ENCODE measurements at regions not wholly inside any gene's neighbourhood (a gene's known extent, or its start where the extent isn't known, plus 50 kb on each side); places are given as distances from the start of the nearest gene placed in this dataset.

DNA sequence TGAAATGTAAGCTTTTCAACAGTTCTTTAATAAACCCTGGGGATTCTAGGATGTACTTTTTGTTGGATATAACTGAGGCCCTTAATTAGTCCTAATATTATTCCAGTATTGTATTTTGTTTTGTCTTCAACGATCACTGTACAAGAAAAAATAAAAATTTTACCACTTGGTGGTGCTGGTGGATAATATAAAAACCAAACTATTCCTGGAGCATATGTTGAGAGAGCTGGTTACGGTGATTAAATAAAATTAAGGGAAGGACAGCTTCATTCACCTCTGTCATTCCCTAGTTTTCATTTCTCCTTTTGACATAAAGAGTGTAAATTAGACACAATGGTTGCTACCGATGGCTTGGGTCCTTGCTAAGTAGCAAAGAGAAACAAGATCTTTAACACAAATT, 598.6 kb upstream of the PCDH20 start:
- no peak for DNase-seq (ENCODE audit: low spot score)

GRCh38 chr13:62003452-62003851, 587.8 kb upstream of the PCDH20 start:
- DNase-seq (ENCODE audit: low spot score) = no peak

- DNase-seq (ENCODE audit: low spot score) = no peak
Measured at GRCh38 chr13:61994174-61994573, 578.5 kb upstream of the PCDH20 start.

GRCh38 chr13:61989978-61990377, 574.3 kb upstream of the PCDH20 start:
- DNase-seq (ENCODE audit: low spot score) = no peak

DNA sequence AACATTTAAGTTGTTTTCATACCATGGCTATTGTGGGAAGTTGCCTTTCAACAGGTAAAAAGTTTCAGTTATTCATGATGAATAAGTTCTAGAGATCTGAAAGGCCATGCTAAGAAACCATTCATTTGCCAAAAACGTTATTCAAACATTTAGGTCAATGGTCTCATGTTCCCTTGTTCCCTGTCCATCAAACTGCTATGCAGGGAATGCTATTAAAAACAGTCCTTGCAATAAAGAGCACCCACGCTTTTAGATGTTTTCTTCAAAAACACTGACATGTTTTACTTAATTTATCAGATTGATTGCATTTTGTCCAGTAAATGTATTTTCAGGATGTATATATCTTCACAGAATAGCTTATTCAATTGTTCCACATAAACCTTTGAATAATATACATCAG, 573.2 kb upstream of the PCDH20 start:
- no peak for DNase-seq (ENCODE audit: low spot score)

GRCh38 chr13:61975001-61975400, 559.4 kb upstream of the PCDH20 start:
- DNase-seq (ENCODE audit: low spot score) = no peak

DNA sequence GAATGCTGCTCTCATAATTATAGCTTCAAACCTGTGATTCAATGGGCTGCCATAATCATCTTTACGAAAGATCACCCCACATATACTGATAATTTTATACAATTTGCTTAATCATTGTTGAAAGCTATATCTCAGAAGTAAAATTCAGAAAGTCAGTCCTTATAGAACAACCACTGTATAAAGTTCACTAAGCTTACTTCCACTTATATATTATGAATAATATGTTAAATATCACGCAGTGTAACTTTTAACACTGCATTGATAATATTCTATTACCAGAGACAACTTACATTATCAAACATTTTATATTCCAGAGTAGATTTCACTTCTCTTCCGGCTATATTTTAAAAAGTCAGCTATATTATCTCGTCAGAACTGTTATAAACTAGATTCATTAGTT, 550.1 kb upstream of the PCDH20 start:
- DNase-seq (ENCODE audit: low spot score) = no peak

DNA sequence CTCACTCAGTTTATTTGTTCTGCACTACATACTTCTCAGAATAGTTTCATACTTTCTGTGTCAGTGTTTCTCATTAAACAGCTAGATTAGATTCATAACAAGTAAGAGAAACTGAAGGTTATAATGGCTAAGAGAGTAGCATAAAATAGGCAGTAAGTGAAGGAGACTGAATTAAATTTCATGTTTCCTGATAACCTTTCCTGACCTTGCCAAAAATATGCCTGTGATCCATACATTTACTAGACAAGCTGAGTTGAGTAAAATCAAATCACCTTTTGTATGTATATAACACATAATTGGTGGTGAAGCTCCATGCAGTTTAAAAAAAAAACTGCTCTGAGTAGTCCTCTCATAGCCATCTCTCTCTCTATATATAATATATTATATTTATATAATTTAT, 545.3 kb upstream of the PCDH20 start:
- no peak for DNase-seq (ENCODE audit: low spot score)

DNA sequence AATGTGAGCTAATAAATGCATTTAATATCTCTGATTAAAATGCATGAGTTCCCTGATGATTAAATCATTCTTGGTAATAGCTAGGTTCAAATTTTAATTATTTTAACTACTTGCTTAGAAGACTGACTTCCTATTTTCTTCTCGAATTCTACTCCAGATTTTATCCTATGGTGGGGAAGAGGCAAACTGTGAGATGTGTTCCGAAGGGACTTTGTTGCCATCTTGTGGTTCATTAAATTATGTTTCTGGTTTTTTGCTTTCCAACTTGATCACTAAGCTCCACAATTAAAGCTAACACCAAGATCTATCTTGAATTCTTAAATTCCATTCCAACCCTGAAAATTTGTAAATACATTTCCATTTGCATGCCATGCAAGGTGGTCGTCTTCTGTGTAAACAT, 538.4 kb upstream of the PCDH20 start:
- no peak for DNase-seq (ENCODE audit: low spot score)

DNA sequence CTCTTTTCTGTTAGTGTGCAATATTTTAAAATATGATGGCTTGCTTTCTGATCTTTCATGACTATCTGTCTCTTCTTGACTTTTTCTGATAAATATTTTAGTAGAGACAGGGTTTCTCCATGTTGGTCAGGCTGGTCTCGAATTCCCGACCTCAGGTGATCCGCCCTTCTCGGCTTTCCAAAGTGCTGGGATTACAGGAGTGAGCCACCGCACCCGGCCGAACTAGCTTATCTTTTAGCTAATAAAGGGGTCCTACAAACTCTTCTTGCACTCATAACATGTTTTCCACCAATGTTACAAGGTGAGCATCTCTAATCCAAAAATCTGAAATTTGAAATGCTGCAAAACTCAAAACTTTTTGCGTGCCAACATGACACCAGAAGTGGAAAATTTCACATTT, 535.2 kb upstream of the PCDH20 start:
- no peak for DNase-seq (ENCODE audit: low spot score)

- DNase-seq (ENCODE audit: low spot score) = no peak
Measured at GRCh38 chr13:61944329-61944929, 528.8 kb upstream of the PCDH20 start.

DNA sequence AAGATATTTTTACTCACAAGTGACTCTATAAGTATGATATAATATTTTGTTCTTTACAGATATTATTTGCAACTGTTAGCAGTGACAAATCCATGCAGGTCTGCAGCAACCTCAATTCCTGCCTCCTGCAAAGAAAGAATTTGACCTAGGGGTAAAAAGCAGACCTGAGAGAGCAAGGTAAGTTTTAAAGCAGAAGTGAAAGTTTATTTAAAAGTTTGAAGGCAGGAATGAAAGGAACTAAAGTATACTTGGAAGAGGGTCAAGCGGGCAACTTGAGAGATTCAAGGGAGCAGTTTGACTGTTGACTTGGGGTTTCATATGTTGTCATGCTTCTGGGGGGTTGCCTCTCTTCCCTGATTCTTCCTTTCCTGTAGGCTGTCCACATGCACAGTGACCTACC, 520.1 kb upstream of the PCDH20 start:
- no peak for DNase-seq (ENCODE audit: low spot score)

- no peak for DNase-seq (ENCODE audit: low spot score)
Measured at GRCh38 chr13:61927648-61928047, 512.0 kb upstream of the PCDH20 start.

DNA sequence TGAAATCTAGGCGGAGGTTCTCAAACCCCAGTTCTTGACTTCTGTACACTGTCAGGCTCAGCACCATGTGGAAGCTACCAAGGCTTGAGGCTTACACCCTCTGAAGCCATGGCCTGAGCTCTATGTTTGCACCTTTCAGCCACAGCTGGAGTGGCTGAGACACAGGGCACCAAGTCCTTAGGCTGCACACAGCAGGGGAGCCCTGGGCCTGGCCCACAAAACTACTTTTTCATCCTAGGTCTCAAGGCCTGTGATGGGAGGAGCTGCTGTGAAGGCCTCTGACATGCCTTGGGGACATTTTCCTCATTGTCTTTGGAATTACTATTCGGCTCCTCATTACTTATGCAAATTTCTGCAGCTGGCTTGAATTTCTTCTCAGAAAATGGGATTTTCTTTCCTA, 503.2 kb upstream of the PCDH20 start:
- DNase-seq (ENCODE audit: low spot score) = no peak

DNA sequence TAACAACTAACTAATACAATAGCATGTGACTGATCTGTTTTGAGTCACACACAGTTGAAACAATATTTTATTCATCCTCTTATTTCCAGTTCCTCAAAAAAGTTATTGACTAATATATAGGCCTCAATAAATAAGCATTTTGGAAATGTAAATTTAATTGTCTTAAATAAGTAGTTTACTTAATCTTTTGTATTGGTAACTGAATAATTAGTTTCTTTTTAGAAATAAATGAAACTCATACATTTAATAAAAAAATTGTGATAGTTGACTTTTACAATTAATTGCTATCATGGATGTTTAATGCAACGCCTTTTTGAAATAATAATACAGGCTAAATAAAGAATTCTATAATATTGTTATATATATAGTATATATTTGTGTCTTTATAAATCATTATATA, 500.8 kb upstream of the PCDH20 start:
- DNase-seq (ENCODE audit: low spot score) = no peak

DNA sequence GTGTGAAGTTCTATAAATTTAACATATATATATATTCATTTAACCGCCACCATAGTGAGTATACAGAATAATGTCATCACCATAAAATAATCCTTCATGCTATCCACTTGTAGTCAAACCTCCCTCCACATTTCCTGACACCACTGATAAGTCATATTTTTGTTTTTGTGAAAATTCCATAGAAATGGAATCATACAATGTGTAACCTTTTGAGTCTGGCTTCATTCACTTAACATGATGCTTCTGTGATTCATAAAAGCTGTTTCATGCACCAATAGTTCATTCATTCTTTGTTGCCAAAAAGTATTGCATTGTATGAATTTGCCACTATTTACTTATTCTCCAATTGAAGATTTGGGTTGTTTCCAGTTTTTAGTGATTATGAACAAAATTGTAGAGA, 497.5 kb upstream of the PCDH20 start:
- DNase-seq (ENCODE audit: low spot score) = no peak

GRCh38 chr13:61908906-61909615, 493.4 kb upstream of the PCDH20 start:
- DNase-seq (ENCODE audit: low spot score) = no peak

- DNase-seq (ENCODE audit: low spot score) = no peak
Measured at GRCh38 chr13:61905054-61905453, 489.4 kb upstream of the PCDH20 start.

- no peak for DNase-seq (ENCODE audit: low spot score)
Measured at GRCh38 chr13:61901946-61902541, 486.4 kb upstream of the PCDH20 start.

DNA sequence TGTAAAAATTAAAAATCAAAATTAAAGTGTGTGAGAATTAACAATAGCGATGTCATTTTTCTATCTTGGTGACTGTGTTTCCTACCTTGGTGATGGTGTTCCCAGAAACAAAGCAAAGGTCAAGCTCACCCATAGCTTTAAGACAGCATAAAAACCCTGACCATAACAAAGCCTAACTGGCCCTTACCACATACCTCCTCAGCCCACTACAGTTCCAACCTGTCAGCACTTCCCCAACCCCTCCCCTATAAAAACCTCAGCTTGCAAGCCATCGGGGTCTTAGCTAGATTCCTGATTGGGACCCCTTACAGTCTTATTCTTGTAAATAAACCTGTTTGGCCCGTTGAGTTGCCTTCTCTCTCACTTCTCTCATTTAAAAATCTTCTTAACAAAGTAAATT, 484.4 kb upstream of the PCDH20 start:
- DNase-seq (ENCODE audit: low spot score) = no peak

- DNase-seq (ENCODE audit: low spot score) = no peak
Measured at GRCh38 chr13:61898207-61898606, 482.6 kb upstream of the PCDH20 start.

DNA sequence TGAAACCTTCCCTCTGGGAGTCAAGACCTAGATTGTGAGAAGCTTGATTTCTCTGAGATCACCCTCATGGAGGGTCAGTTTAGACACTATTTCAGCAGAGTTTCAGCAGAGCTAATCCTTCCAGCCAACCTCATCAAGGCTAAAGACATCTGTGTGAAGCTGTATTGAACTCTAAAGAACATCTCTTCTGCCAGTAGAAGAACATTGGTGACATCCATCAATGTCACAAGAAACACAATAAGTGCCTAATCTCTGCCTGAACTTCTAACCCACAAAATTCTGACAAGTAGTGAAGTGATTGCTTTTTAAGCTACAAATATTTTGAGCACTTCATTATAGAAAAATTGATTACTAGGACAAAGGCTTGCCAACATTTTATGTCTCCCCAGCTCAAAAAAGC, 475.8 kb upstream of the PCDH20 start:
- DNase-seq (ENCODE audit: low spot score) = no peak

DNA sequence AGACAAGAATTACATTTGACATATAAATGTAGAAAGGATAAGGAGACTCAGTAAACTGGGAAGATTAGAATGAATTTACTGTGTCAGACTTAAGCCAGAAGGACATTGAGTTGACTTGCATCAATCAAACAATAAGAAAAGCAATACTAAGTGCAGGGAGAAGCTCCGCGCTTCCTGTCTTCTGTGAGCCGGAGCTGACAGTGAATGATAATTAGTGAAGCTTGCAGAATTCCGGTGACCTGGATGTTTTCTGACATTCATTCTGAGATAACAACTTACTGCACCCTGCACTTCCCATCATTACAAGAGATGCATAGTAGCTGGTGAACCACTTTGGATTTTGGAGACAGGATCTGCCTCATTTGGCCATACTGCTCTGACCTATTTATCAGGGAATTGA, 469.2 kb upstream of the PCDH20 start:
- no peak for DNase-seq (ENCODE audit: low spot score)
